Neural progenitor cell (in vitro differentiated cells): ENCODE measurements at regions not wholly inside any gene's neighbourhood (a gene's known extent, or its start where the extent isn't known, plus 50 kb on each side); places are given as distances from the start of the nearest gene placed in this dataset.

Experiments used
- CTCF ChIP-seq: fragments of 200-600 bp; sonication (generic); IDR thresholded peaks from 2 replicates; pipeline ENCODE4 v1.5.1; 2017; ENCODE audit warnings: antibody characterized with exemption, mild to moderate bottlenecking
- EZH2 ChIP-seq: fragments of 200-600 bp; sonication (generic); IDR thresholded peaks from 2 replicates; pipeline ENCODE4 v1.6.1; 2017; ENCODE audit warnings: antibody characterized with exemption, mild to moderate bottlenecking, moderate library complexity
- EZH2phosphoT487 ChIP-seq: fragments of 200-600 bp; sonication (generic); IDR thresholded peaks from 2 replicates; pipeline ENCODE4 v1.6.1; 2017; ENCODE audit warnings: antibody characterized with exemption

GRCh38 chr11:126112547-126112946 is 49.9 kb upstream of the CDON start:
- no peak for TF ChIP-seq CTCF
- no peak for TF ChIP-seq EZH2phosphoT487
- no peak for TF ChIP-seq EZH2
